Endothelial cell of umbilical vein (primary cell): ENCODE measurements at regions not wholly inside any gene's neighbourhood (a gene's known extent, or its start where the extent isn't known, plus 50 kb on each side); places are given as distances from the start of the nearest gene placed in this dataset.

Source experiments
- BruUV-seq: library from RNA; stranded (reverse); fragments of 400-500 nt; replicated peaks from 2 replicates; lab custom pipeline; 2021; lab: Mats Ljungman, UMichigan
- CTCF ChIA-PET: fragments of 300-600, 350-600 bp; sonication (Branson Sonifier 250); formaldehyde crosslinking; loops from one replicate; lab custom pipeline; 2021; ENCODE audit warnings: antibody characterized with exemption, inconsistent platforms; lab: Charles Lee
- POLR2A ChIA-PET: fragments of 300-600, 350-600 bp; sonication (Branson Sonifier 250); formaldehyde crosslinking; loops from one replicate; lab custom pipeline; 2021; ENCODE audit warnings: antibody characterized with exemption, inconsistent platforms; lab: Charles Lee
- DNase-seq: peaks from one replicate; pipeline ENCODE4 v3.0.0-alpha.2; 2011; ENCODE audit warnings: low read depth, low spot score
- FAIRE-seq: peaks from 2 replicates; lab custom pipeline; 2011; peaks lifted over from hg19 to GRCh38; lab: Jason Lieb, UNC
- H2AFZ ChIP-seq: 2 replicates; pipeline ENCODE4 v1.6.0; 2012; ENCODE audit warnings: low read depth, low read length, control low read depth, inconsistent platforms
- H3K27ac ChIP-seq: 2 replicates; pipeline ENCODE4 v1.5.1; 2011; ENCODE audit warnings: low read depth, mild to moderate bottlenecking, control low read depth, low read length, moderate library complexity; ENCODE audit not compliant: insufficient read depth
- H3K27me3 ChIP-seq, 2 experiments: 2 replicates each; pipeline versions ENCODE4 v1.6.0 to v1.6.1; 2011; ENCODE audit warnings: low read length in 2 of 2, mixed read lengths in 1 of 2; ENCODE audit not compliant: control insufficient read depth in 2 of 2, insufficient read depth in 2 of 2
- H3K36me3 ChIP-seq, 2 experiments: 2 replicates in 1 of 2; 3 replicates in 1 of 2; pipeline ENCODE4 v1.5.1; 2011; ENCODE audit warnings: low read length in 2 of 2, mild to moderate bottlenecking in 1 of 2, moderate library complexity in 1 of 2; ENCODE audit not compliant: control insufficient read depth in 2 of 2, insufficient read depth in 2 of 2; ENCODE audit errors: extremely low read depth in 1 of 2
- H3K4me1 ChIP-seq: 3 replicates; pipeline ENCODE4 v1.5.1; 2011; ENCODE audit warnings: mild to moderate bottlenecking, low read length; ENCODE audit not compliant: control insufficient read depth, insufficient read depth; ENCODE audit errors: extremely low read depth
- H3K4me2 ChIP-seq: 2 replicates; pipeline ENCODE4 v1.6.1; 2011; ENCODE audit warnings: low read length, control low read depth, mixed read lengths; ENCODE audit not compliant: insufficient read depth
- H3K4me3 ChIP-seq, 3 experiments: fragments of 200-600 bp in 1 of 3; sonication (generic), shearing (Covaris generic) in 1 of 3; replicated peaks in 1 of 3; 2 replicates each; pipeline ENCODE4 v1.5.1; 2011 to 2016; ENCODE audit warnings: control low read depth in 3 of 3, low read length in 3 of 3, mild to moderate bottlenecking in 2 of 3, inconsistent platforms in 1 of 3, low read depth in 1 of 3, moderate library complexity in 1 of 3; ENCODE audit not compliant: insufficient read depth in 1 of 3
- H3K79me2 ChIP-seq: 2 replicates; pipeline ENCODE4 v1.6.0; 2012; ENCODE audit warnings: low read length, inconsistent platforms; ENCODE audit not compliant: control insufficient read depth, insufficient read depth
- H3K9ac ChIP-seq: replicated peaks from 2 replicates; pipeline ENCODE3; 2011; ENCODE audit warnings: low read length, control low read depth; ENCODE audit not compliant: insufficient read depth; ENCODE audit errors: extremely low read depth
- H3K9me1 ChIP-seq: replicated peaks from 3 replicates; pipeline ENCODE4 v1.6.0; 2011; ENCODE audit warnings: mild to moderate bottlenecking, low read length; ENCODE audit not compliant: control insufficient read depth, insufficient read depth; ENCODE audit errors: extremely low read depth
- H3K9me3 ChIP-seq: replicated peaks from 2 replicates; pipeline ENCODE4 v1.5.1; 2012; ENCODE audit warnings: low read length, inconsistent platforms; ENCODE audit not compliant: control insufficient read depth, insufficient read depth
- H4K20me1 ChIP-seq: replicated peaks from 2 replicates; pipeline ENCODE3; 2011; ENCODE audit warnings: mild to moderate bottlenecking, low read length; ENCODE audit not compliant: control insufficient read depth, insufficient read depth; ENCODE audit errors: extremely low read depth
- EZH2 ChIP-seq: IDR thresholded peaks from 2 replicates; pipeline ENCODE4 v1.6.1; 2012; ENCODE audit warnings: borderline replicate concordance, low read depth, mild to moderate bottlenecking, moderate library complexity, low read length, inconsistent platforms; ENCODE audit not compliant: severe bottlenecking
- FOS ChIP-seq: IDR thresholded peaks from 2 replicates; pipeline ENCODE4 v1.6.1; 2011; ENCODE audit warnings: mild to moderate bottlenecking, low read length, moderate library complexity, borderline replicate concordance; ENCODE audit not compliant: insufficient read depth
- GATA2 ChIP-seq: IDR thresholded peaks from 2 replicates; pipeline ENCODE4 v1.7.0; 2011; ENCODE audit warnings: low read depth, mild to moderate bottlenecking, moderate library complexity, mixed read lengths, low read length; ENCODE audit not compliant: insufficient read length, insufficient read depth
- JUN ChIP-seq: IDR thresholded peaks from 2 replicates; pipeline ENCODE4 v1.6.1; 2011; ENCODE audit warnings: borderline replicate concordance, low read depth; ENCODE audit not compliant: insufficient read length, insufficient read depth
- MYC ChIP-seq: IDR thresholded peaks from one replicate; pipeline ENCODE4 v1.6.1; 2011; ENCODE audit warnings: mild to moderate bottlenecking, low read depth, low read length
- POLR2A ChIP-seq: IDR thresholded peaks from 2 replicates; pipeline ENCODE4 v1.6.1; 2012; ENCODE audit warnings: low read depth, mild to moderate bottlenecking, control low read depth, low read length
- POLR2AphosphoS5 ChIP-seq: IDR thresholded peaks from 2 replicates; pipeline ENCODE4 v1.6.1; 2012; ENCODE audit warnings: low read depth, mild to moderate bottlenecking, control low read depth, low read length, moderate library complexity; ENCODE audit not compliant: insufficient read depth
- dilution Hi-C: fragments of 300-500 bp; cut with MboI; formaldehyde crosslinking; loops from one replicate; pipeline ENCODE4 v1.15.0; 2019; ENCODE audit warnings: low sequenced_read_pairs; ENCODE audit not compliant: extremely low pct_ligation_motif_present
- intact Hi-C: fragments of 100-400 bp; cut with micrococcal nuclease; formaldehyde crosslinking; loops from one replicate; pipeline ENCODE4 v1.10.0; 2022
- TF ChIP-seq, protein P1 (sequence below): IDR thresholded peaks from 2 replicates; pipeline ENCODE4 v1.6.1; 2011; ENCODE audit not compliant: insufficient read depth, insufficient read length
- TF ChIP-seq, protein P2 (sequence below), 2 donors: IDR thresholded peaks; 1 replicate in 1 of 2; 2 replicates in 1 of 2; pipeline ENCODE4 v1.5.1; 2011; ENCODE audit warnings: low read length in 2 of 2, mild to moderate bottlenecking in 2 of 2, moderate library complexity in 2 of 2, control low read depth in 1 of 2, inconsistent platforms in 1 of 2, low read depth in 1 of 2; ENCODE audit not compliant: insufficient read depth in 1 of 2; ENCODE audit errors: extremely low read depth in 1 of 2

DNA sequence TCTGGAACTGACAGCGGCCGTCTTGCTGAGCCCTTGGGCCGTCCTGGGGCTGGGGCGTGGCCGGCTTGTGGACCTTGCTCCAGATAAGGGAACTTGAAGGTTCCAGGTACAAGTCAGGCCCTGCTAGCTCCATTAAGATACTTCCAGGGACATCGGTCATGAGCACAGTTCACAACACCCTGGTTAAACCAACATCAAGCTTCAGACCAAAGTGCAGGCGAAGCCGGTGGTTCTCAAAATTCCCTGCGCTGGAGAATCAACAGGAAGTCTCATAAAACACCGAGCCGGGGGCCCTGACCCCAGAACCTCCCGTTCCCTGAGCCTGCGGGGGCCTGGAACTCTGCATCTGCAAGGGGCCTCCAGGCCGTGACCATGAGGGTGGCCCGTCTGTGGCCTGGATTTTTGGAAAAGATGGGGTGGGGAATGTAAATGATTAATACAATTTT, 1043.8 kb downstream of the BRD1 start:
- FAIRE-seq (no peak), DNase-seq (no peak)
- Histone ChIP-seq H3K9me1 (no peaks in the 10 kb centered on the region), H3K9me3 (peaks cover 3% of the 10 kb centered on the region), H3K4me3 (no peak overlapping the region), H3K27me3 (no peaks in the 10 kb centered on the region), H3K4me2 (no peak overlapping the region), H3K4me1 (no peaks in the 10 kb centered on the region), H3K27ac (no peak overlapping the region), H3K9ac (no peak overlapping the region), H2AFZ (no peak overlapping the region), H3K36me3 (no peaks in the 10 kb centered on the region), H4K20me1 (no peaks in the 10 kb centered on the region), H3K79me2 (no peaks in the 10 kb centered on the region)
- dilution Hi-C loops, result no loop called here
- BruUV-seq, result no TSS peak
- POLR2A ChIA-PET, result no interaction called here
- TF ChIP-seq FOS, result no peak
- no peak for TF ChIP-seq JUN
- TF ChIP-seq EZH2, result no peak
- TF ChIP-seq POLR2AphosphoS5, result no peak
- TF ChIP-seq, protein P1, sequence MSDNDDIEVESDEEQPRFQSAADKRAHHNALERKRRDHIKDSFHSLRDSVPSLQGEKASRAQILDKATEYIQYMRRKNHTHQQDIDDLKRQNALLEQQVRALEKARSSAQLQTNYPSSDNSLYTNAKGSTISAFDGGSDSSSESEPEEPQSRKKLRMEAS, result no peak
- no peak for TF ChIP-seq POLR2A
- TF ChIP-seq, protein P2, sequence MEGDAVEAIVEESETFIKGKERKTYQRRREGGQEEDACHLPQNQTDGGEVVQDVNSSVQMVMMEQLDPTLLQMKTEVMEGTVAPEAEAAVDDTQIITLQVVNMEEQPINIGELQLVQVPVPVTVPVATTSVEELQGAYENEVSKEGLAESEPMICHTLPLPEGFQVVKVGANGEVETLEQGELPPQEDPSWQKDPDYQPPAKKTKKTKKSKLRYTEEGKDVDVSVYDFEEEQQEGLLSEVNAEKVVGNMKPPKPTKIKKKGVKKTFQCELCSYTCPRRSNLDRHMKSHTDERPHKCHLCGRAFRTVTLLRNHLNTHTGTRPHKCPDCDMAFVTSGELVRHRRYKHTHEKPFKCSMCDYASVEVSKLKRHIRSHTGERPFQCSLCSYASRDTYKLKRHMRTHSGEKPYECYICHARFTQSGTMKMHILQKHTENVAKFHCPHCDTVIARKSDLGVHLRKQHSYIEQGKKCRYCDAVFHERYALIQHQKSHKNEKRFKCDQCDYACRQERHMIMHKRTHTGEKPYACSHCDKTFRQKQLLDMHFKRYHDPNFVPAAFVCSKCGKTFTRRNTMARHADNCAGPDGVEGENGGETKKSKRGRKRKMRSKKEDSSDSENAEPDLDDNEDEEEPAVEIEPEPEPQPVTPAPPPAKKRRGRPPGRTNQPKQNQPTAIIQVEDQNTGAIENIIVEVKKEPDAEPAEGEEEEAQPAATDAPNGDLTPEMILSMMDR (IDR thresholded peaks at IDR 0.05; ENCODE audit: extremely low read depth in 1 of 2, insufficient read depth in 1 of 2, low read depth in 1 of 2, low read length in 2 of 2), result no peak
- TF ChIP-seq MYC, result no peak
- TF ChIP-seq GATA2, result no peak
- intact Hi-C loops, result no loop called here
- CTCF ChIA-PET, result no interaction called here
